ENCODE measurements at regions not wholly inside any gene's neighbourhood (a gene's known extent, or its start where the extent isn't known, plus 50 kb on each side); places are given as distances from the start of the nearest gene placed in this dataset.
"Not testable (repeated sequence)": the region's sequence is repeated elsewhere in the genome, so short reads cannot be mapped to it uniquely, and the experiment has no call there.

DNA sequence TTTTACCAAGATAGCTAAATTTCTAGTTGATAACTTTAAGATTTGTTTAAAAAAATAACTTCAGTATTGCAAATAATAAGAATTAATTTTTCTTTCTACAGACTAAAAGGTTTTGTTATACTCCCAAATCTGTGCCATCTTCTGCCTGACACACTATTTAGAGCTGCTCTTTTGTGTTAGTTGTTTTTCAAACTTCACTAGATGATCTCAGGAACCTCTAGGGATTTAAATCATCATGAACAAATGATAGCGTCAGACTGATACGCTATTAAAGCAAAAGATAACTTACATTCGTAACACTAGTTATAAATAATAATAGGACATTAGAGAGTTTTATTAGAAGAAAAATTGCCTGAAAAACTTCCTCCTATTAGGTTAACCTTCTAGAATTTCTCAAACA, 243.1 kb upstream of the CXADR start:
- ATAC-seq, result no peak
- Histone ChIP-seq H3K4me1 (ENCODE audit: low read depth) (no peaks in the 10 kb centered on the region), H3K9me3 (no peaks in the 10 kb centered on the region), H3K36me3 (ENCODE audit: low read depth) (no peaks in the 10 kb centered on the region), H3K4me3 (no peak overlapping the region)
- DNase-seq, result no peak
- TF ChIP-seq, protein P1, sequence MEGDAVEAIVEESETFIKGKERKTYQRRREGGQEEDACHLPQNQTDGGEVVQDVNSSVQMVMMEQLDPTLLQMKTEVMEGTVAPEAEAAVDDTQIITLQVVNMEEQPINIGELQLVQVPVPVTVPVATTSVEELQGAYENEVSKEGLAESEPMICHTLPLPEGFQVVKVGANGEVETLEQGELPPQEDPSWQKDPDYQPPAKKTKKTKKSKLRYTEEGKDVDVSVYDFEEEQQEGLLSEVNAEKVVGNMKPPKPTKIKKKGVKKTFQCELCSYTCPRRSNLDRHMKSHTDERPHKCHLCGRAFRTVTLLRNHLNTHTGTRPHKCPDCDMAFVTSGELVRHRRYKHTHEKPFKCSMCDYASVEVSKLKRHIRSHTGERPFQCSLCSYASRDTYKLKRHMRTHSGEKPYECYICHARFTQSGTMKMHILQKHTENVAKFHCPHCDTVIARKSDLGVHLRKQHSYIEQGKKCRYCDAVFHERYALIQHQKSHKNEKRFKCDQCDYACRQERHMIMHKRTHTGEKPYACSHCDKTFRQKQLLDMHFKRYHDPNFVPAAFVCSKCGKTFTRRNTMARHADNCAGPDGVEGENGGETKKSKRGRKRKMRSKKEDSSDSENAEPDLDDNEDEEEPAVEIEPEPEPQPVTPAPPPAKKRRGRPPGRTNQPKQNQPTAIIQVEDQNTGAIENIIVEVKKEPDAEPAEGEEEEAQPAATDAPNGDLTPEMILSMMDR (IDR thresholded peaks at IDR 0.05), result no peak
- intact Hi-C loops (cut with DNase I, micrococcal nuclease), result no loop called here

DNA sequence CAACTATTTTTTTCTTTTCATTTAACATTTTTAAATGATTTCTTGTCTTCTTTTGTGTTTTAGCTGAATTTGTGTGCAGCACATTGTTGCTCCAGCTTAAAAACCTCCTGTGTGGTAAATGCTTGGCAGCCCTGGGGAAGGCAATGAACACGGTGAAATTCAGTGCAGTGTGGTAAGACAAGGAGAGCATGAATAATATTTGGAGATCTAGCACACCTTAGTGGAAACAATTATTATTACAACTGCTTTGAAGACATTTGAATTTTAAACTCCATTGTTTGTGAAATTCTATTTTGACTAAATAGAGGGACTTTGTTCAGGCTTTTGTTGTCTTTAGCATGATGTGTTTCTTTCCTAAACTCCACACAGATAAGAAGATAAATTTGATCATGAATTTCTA, 242.6 kb upstream of the CXADR start:
- no peak overlapping the region for H3K4me3 ChIP-seq
- ATAC-seq (no peak), DNase-seq (peak in 1 of 3 donors; percentile 5)
- H3K9me3 ChIP-seq, result no peaks in the 10 kb centered on the region
- TF ChIP-seq, protein P1 (IDR thresholded peaks at IDR 0.05), result no peak
- no peaks in the 10 kb centered on the region for H3K36me3 ChIP-seq (ENCODE audit: low read depth)
- no peaks in the 10 kb centered on the region for H3K4me1 ChIP-seq (ENCODE audit: low read depth)
- intact Hi-C loops (cut with DNase I, micrococcal nuclease), result no loop called here

DNA sequence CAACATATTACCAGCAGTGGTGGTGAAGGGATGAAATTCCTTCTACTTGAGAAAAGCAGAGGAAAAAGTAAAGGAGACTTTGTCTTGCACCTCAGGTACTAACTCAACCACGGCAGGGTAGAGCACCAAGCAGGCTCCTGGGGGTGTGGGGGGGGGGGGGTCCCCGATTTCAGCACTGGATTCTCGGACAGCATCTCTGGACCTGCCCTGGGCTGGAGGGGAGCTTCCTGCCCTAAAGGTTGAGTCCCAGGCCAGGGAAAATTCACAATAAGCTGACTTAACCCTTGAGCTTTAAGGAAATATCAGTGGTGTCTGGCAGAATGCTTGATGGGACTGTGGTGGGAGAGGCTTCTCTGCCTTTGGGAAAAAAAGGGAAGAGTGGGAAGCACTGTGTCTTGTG, 233.2 kb upstream of the CXADR start:
- ATAC-seq (no peak), DNase-seq (no peak)
- H3K9me3 ChIP-seq, result peaks cover 7% of the 10 kb centered on the region
- TF ChIP-seq, protein P1 (IDR thresholded peaks at IDR 0.05), result no peak
- intact Hi-C loops (cut with DNase I, micrococcal nuclease), result no loop called here
- no peak overlapping the region for H3K4me3 ChIP-seq
- H3K4me1 ChIP-seq (ENCODE audit: low read depth), result no peaks in the 10 kb centered on the region
- H3K36me3 ChIP-seq (ENCODE audit: low read depth), result no peaks in the 10 kb centered on the region

DNA sequence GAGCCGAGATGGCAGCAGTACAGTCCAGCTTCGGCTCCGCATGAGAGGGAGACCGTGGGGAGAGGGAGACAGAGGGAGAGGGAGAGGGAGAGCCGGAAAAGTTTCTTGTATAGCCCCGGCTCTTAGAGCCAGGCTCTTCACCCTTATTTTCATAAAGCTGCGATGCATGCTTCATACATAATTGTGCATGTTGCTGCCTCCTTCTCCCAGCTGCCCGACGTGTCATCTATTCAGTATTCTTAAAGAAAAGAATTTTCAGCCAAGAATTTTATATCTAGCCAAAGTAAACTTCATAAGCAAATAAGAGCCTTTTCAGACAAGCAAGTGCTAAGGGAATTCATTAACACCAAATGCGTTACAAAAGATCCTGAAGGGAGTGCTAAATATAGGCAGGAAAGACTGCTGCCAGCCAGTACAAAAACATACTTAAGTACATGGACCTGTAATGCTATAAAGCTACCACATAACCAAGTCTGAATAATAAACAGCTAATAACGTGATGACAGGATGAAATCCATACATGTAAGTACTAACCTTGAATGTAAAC, 219.8 kb upstream of the CXADR start:
- peaks cover 22% of the 10 kb centered on the region for H3K9me3 ChIP-seq
- DNase-seq; H3K4me1 ChIP-seq (ENCODE audit: low read depth); H3K4me3 ChIP-seq; ATAC-seq; intact Hi-C loops (cut with DNase I, micrococcal nuclease); H3K36me3 ChIP-seq (ENCODE audit: low read depth): not testable (repeated sequence)

DNA sequence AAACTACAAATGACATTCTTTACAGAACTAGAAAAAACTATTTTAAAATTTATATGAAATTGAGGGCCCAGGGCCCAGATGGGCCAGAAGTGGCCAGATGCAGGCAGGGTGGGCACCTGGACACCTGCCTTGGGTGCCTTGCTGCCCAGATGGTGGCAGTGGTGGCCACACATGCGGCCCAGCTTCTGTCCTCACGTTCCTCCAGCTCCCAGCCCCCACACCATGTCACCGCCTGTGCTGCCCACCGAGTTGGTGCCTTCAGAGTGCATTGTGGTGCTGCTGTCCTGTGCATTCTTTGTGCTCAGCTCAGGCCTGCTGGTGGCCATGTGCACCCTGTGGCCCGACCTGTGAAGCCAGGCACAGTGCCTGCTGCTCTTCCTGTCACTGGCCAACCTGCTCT, 216.8 kb upstream of the CXADR start:
- Histone ChIP-seq H3K4me1 (ENCODE audit: low read depth) (no peaks in the 10 kb centered on the region), H3K36me3 (ENCODE audit: low read depth) (no peaks in the 10 kb centered on the region), H3K4me3 (no peak overlapping the region), H3K9me3 (peaks cover 22% of the 10 kb centered on the region)
- TF ChIP-seq, protein P1 (IDR thresholded peaks at IDR 0.05), result no peak
- DNase-seq (no peak), ATAC-seq (no peak)
- intact Hi-C loops (cut with DNase I, micrococcal nuclease), result no loop called here

DNA sequence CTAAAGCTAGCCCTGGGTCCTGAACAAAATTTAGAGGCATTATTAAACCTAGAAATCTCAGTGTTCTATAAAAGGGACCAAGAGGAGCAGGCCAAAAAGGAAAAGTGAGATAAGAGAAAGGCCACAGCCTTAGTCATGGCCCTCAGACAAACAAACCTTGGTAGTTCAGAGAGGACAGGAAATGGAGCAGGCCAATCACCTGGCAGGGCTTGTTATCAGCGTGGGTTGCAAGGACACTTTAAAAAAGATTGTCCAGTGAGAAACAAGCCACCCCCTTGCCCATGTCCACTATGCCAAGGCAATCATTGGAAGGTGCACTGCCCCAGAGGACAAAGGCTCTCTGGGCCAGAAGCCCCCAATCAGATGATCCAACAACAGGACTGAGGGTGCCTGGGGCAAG, 213.3 kb upstream of the CXADR start:
- H3K9me3 ChIP-seq, result peaks cover 16% of the 10 kb centered on the region
- intact Hi-C loops (cut with DNase I, micrococcal nuclease); H3K4me1 ChIP-seq (ENCODE audit: low read depth); H3K36me3 ChIP-seq (ENCODE audit: low read depth); ATAC-seq; DNase-seq; H3K4me3 ChIP-seq: not testable (repeated sequence)

DNA sequence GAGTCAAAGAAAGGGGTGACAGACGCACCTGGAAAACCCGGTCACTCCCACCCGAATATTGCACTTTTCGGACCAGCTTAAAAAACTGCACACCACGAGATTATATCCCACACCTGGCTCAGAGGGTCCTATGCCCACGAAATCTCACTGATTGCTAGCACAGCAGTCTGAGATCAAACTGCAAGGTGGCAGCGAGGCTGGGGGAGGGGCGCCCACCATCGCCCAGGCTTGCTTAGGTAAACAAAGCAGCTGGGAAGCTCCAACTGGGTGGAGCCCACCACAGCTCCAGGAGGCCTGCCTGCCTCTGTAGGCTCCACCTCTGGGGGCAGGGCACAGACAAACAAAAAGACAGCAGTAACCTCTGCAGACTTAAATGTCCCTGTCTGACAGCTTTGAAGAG, 185.1 kb upstream of the CXADR start:
- H3K9me3 ChIP-seq; H3K36me3 ChIP-seq (ENCODE audit: low read depth); intact Hi-C loops (cut with DNase I, micrococcal nuclease); H3K4me1 ChIP-seq (ENCODE audit: low read depth); ATAC-seq; DNase-seq; H3K4me3 ChIP-seq: not testable (repeated sequence)

Measured in mucosa of descending colon (tissue), 3 donors.